Endodermal cell (in vitro differentiated cells): ENCODE measurements at regions not wholly inside any gene's neighbourhood (a gene's known extent, or its start where the extent isn't known, plus 50 kb on each side); places are given as distances from the start of the nearest gene placed in this dataset.

Experiments used
- DNase-seq: peaks from one replicate; pipeline ENCODE4 v3.0.0-alpha.2; 2017
- H3K27ac ChIP-seq: 2 replicates; pipeline ENCODE4 v1.5.1; 2013; ENCODE audit warnings: mild to moderate bottlenecking, low read depth, low read length, moderate library complexity
- H3K27me3 ChIP-seq: 2 replicates; pipeline ENCODE4 v1.6.1; 2013; ENCODE audit warnings: mild to moderate bottlenecking, low read length, moderate library complexity; ENCODE audit not compliant: insufficient read depth, control insufficient read depth, poor library complexity, severe bottlenecking
- H3K36me3 ChIP-seq: 2 replicates; pipeline ENCODE4 v1.7.0; 2013; ENCODE audit warnings: mild to moderate bottlenecking, low read length, moderate library complexity; ENCODE audit not compliant: control insufficient read depth, insufficient read depth
- H3K4me1 ChIP-seq: one replicate; pipeline ENCODE4 v1.7.0; 2013; ENCODE audit warnings: low read length; ENCODE audit not compliant: control insufficient read depth, insufficient read depth
- H3K4me3 ChIP-seq: 2 replicates; pipeline ENCODE4 v1.5.1; 2013; ENCODE audit warnings: mild to moderate bottlenecking, low read length, moderate library complexity
- H3K9ac ChIP-seq: 2 replicates; pipeline ENCODE4 v1.6.1; 2013; ENCODE audit warnings: mild to moderate bottlenecking, low read length, moderate library complexity; ENCODE audit not compliant: poor library complexity, severe bottlenecking; ENCODE audit errors: extremely low read depth
- H3K9me3 ChIP-seq: 2 replicates; pipeline ENCODE4 v1.6.1; 2013; ENCODE audit warnings: mild to moderate bottlenecking, low read length, moderate library complexity; ENCODE audit not compliant: control insufficient read depth
- H3K27ac Mint-ChIP-seq: 2 replicates; pipeline ENCODE4 v1.8.0; 2020; ENCODE audit warnings: mixed read lengths
- H3K27me3 Mint-ChIP-seq: 2 replicates; pipeline ENCODE4 v1.8.0; 2021; ENCODE audit warnings: mild to moderate bottlenecking, mixed read lengths; ENCODE audit not compliant: insufficient read depth
- H3K36me3 Mint-ChIP-seq: 2 replicates; pipeline ENCODE4 v1.8.0; 2020; ENCODE audit warnings: low read depth, mixed read lengths
- H3K4me1 Mint-ChIP-seq: 2 replicates; pipeline ENCODE4 v1.8.0; 2020; ENCODE audit warnings: mixed read lengths
- H3K4me3 Mint-ChIP-seq: 2 replicates; pipeline ENCODE4 v1.8.0; 2020; ENCODE audit warnings: mild to moderate bottlenecking, moderate library complexity, mixed read lengths
- H3K9me3 Mint-ChIP-seq: 2 replicates; pipeline ENCODE4 v1.8.0; 2020; ENCODE audit warnings: mild to moderate bottlenecking, mixed read lengths
- WGBS, 2 experiments: methylation state at CpG; one replicate each; pipeline versions ENCODE4 v1.1.5 to v1.1.7; 2013; ENCODE audit warnings: missing lambda C conversion rate in 2 of 2, mixed read lengths in 1 of 2; ENCODE audit not compliant: insufficient coverage in 1 of 2, insufficient read length in 1 of 2; 5-methylcytosine and 5-hydroxymethylcytosine counted together
- TF ChIP-seq, protein P1 (sequence below): fragments of 200-600 bp; sonication (generic); conservative IDR thresholded peaks from 2 replicates; pipeline ENCODE4 v1.5.0; 2021; ENCODE audit warnings: antibody characterized with exemption, mild to moderate bottlenecking

DNA sequence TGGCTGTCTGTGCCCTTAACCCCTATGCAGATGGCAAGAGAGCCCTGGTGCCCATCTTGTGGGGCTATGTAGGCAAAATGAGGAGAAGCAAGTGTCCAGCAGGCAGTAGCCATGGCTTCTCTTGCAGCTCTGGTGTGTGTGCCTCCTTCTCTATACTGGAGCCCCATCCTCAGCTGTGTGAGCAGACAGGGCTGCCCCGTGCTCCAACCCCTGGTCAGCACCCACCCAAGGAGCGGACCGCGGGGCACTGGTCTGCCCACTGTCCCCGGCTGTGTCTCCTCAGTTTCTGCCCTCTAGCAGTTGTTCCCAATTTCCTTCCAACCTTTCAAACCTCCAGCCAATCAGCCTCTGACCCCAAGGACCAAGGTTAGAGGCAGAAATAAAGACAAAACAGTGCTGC lies 134.9 kb upstream of the GLI2 start:
- Mint-ChIP-seq H3K4me1 (peaks cover 3% of the 10 kb centered on the region), H3K27ac (no peak overlapping the region), H3K9me3 (no peaks in the 10 kb centered on the region), H3K27me3 (peaks cover 13% of the 10 kb centered on the region), H3K36me3 (no peaks in the 10 kb centered on the region), H3K4me3 (no peak overlapping the region)
- no peaks in the 10 kb centered on the region for H3K4me1 ChIP-seq
- H3K9me3 ChIP-seq, result no peaks in the 10 kb centered on the region
- no peaks in the 10 kb centered on the region for H3K36me3 ChIP-seq
- H3K9ac ChIP-seq, result no peak overlapping the region
- no peak overlapping the region for H3K4me3 ChIP-seq
- no peak overlapping the region for H3K27ac ChIP-seq
- no peak for DNase-seq
- H3K27me3 ChIP-seq, result no peaks in the 10 kb centered on the region
- TF ChIP-seq, protein P1, sequence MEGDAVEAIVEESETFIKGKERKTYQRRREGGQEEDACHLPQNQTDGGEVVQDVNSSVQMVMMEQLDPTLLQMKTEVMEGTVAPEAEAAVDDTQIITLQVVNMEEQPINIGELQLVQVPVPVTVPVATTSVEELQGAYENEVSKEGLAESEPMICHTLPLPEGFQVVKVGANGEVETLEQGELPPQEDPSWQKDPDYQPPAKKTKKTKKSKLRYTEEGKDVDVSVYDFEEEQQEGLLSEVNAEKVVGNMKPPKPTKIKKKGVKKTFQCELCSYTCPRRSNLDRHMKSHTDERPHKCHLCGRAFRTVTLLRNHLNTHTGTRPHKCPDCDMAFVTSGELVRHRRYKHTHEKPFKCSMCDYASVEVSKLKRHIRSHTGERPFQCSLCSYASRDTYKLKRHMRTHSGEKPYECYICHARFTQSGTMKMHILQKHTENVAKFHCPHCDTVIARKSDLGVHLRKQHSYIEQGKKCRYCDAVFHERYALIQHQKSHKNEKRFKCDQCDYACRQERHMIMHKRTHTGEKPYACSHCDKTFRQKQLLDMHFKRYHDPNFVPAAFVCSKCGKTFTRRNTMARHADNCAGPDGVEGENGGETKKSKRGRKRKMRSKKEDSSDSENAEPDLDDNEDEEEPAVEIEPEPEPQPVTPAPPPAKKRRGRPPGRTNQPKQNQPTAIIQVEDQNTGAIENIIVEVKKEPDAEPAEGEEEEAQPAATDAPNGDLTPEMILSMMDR, result no peak
- WGBS, 2 experiments, result 93% methylated on average over 5 of the region's 5 CpGs; no CpG with 5 or more reads in 1 of the 2 experiments

DNA sequence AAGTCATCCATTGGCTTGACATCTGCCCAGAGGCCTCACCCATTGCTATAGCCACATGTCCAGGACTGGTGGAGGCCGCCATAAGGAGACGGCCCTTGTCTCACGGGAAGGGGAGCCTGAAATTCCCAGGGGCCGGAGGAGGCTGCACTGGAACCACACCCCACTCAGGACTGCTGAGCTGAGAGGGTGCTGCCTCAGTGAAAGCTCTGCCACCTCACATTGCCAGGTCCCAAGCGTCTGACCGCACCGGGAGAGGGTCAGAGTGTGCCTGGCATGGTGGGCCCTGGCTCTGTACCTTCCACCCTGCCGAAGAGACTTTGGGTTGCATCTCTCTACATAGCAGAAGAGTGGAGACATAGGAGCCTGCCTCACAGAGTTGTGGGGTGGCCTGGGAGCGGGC lies 134.1 kb upstream of the GLI2 start:
- peaks cover 3% of the 10 kb centered on the region for H3K4me1 Mint-ChIP-seq
- Histone ChIP-seq H3K4me1 (no peaks in the 10 kb centered on the region), H3K27me3 (no peaks in the 10 kb centered on the region), H3K9ac (no peak overlapping the region), H3K36me3 (no peaks in the 10 kb centered on the region), H3K4me3 (no peak overlapping the region), H3K9me3 (no peaks in the 10 kb centered on the region), H3K27ac (no peak overlapping the region)
- H3K36me3 Mint-ChIP-seq, result no peaks in the 10 kb centered on the region
- H3K9me3 Mint-ChIP-seq, result no peaks in the 10 kb centered on the region
- WGBS, 2 experiments, result 89 to 94% methylated on average over 3 to 9 of the region's 9 CpGs
- peaks cover 12% of the 10 kb centered on the region for H3K27me3 Mint-ChIP-seq
- no peak overlapping the region for H3K27ac Mint-ChIP-seq
- no peak overlapping the region for H3K4me3 Mint-ChIP-seq
- DNase-seq, result no peak
- TF ChIP-seq, protein P1, result no peak

DNA sequence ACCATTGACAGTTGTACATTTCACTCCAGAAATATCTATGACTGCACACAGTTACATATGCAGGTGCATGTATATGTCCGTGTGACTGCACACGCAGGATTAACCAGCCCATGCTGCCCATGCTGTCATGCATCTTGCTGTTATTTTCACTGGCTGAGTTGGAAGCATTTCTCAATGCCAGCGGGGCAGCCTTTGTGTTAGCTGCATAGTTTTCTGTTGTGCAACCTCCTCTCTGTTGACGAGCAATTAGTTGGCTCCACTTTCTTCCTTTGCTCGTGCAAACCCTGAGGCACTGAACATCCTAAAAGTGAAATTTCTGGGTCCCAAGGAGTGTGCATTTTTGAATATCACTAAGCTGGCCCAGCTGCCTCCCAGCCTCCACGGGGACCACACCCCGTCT lies 133.4 kb upstream of the GLI2 start:
- no peak for DNase-seq
- Mint-ChIP-seq H3K4me1 (peaks cover under 1% of the 10 kb centered on the region), H3K9me3 (no peaks in the 10 kb centered on the region), H3K27me3 (peaks cover 12% of the 10 kb centered on the region), H3K36me3 (no peaks in the 10 kb centered on the region), H3K4me3 (no peak overlapping the region), H3K27ac (no peak overlapping the region)
- Histone ChIP-seq H3K4me1 (no peaks in the 10 kb centered on the region), H3K9ac (no peak overlapping the region), H3K27me3 (no peaks in the 10 kb centered on the region), H3K36me3 (no peaks in the 10 kb centered on the region), H3K9me3 (no peaks in the 10 kb centered on the region), H3K4me3 (no peak overlapping the region), H3K27ac (no peak overlapping the region)
- TF ChIP-seq, protein P1, result no peak
- 89% methylated on average over 6 to 7 of the region's 7 CpGs for WGBS, 2 experiments
